HepG2 (cell line): ENCODE measurements at regions not wholly inside any gene's neighbourhood (a gene's known extent, or its start where the extent isn't known, plus 50 kb on each side); places are given as distances from the start of the nearest gene placed in this dataset.

Experiments used
- ATF3 ChIP-seq: sonication (generic); formaldehyde crosslinking; IDR thresholded peaks from 2 replicates; pipeline ENCODE4 v1.4.0; 2020; ENCODE audit warnings: missing genetic modification reagents
- CBX1 ChIP-seq: IDR thresholded peaks from one replicate; pipeline ENCODE4 v1.6.1; 2016; ENCODE audit warnings: antibody characterized with exemption, low read depth
- ELF3 ChIP-seq: IDR thresholded peaks from 2 replicates; pipeline ENCODE4 v1.6.1; 2016; ENCODE audit warnings: missing genetic modification reagents, missing compliant biosample characterization
- HINFP ChIP-seq: sonication (generic); formaldehyde crosslinking; IDR thresholded peaks from 2 replicates; pipeline ENCODE4 v1.4.0; 2020; ENCODE audit warnings: low read depth, mild to moderate bottlenecking, missing genetic modification reagents
- HNF4A ChIP-seq: sonication (generic); formaldehyde crosslinking; IDR thresholded peaks from 2 replicates; pipeline ENCODE4 v1.4.0; 2020; ENCODE audit warnings: missing genetic modification reagents
- MAX ChIP-seq: IDR thresholded peaks from 2 replicates; pipeline ENCODE4 v1.6.1; 2012; ENCODE audit warnings: inconsistent platforms
- MYC ChIP-seq: sonication (generic); formaldehyde crosslinking; IDR thresholded peaks from 2 replicates; pipeline ENCODE4 v1.9.0; 2021; ENCODE audit warnings: missing genetic modification reagents, borderline replicate concordance
- PATZ1 ChIP-seq: sonication (generic); formaldehyde crosslinking; IDR thresholded peaks from 2 replicates; pipeline ENCODE4 v1.4.0; 2020; ENCODE audit warnings: missing genetic modification reagents
- PRMT3 ChIP-seq: sonication (generic); formaldehyde crosslinking; IDR thresholded peaks from 2 replicates; pipeline ENCODE4 v1.8.1; 2022; ENCODE audit warnings: low read depth, mild to moderate bottlenecking, moderate library complexity, missing genetic modification reagents, borderline replicate concordance
- RNF219 ChIP-seq: sonication (generic); formaldehyde crosslinking; IDR thresholded peaks from 2 replicates; pipeline ENCODE4 v1.5.0; 2020; ENCODE audit warnings: mild to moderate bottlenecking, missing genetic modification reagents
- SALL1 ChIP-seq: sonication (generic); formaldehyde crosslinking; IDR thresholded peaks from 2 replicates; pipeline ENCODE4 v1.8.0; 2022; ENCODE audit warnings: mild to moderate bottlenecking, missing genetic modification reagents
- ZFP91 ChIP-seq: sonication (generic); formaldehyde crosslinking; IDR thresholded peaks from 2 replicates; pipeline ENCODE4 v1.9.0; 2022; ENCODE audit warnings: missing genetic modification reagents, mild to moderate bottlenecking, borderline replicate concordance
- ZNF503 ChIP-seq: sonication (generic); formaldehyde crosslinking; IDR thresholded peaks from 2 replicates; pipeline ENCODE4 v1.4.0; 2020; ENCODE audit warnings: missing genetic modification reagents
- ZNF614 ChIP-seq: IDR thresholded peaks from 2 replicates; pipeline ENCODE4 v1.6.1; 2018; ENCODE audit warnings: missing biosample characterization, missing genetic modification reagents, inconsistent platforms, borderline replicate concordance
- ZNF784 ChIP-seq: sonication (generic); formaldehyde crosslinking; IDR thresholded peaks from 2 replicates; pipeline ENCODE4 v1.5.1; 2020; ENCODE audit warnings: missing genetic modification reagents, mild to moderate bottlenecking, borderline replicate concordance

- TF ChIP-seq ZFP91, result 0 out of 2 replicates have a peak, but pooled peaks have one; percentile 25
- no peak for TF ChIP-seq PRMT3 (CRISPR knock-in tag)
- TF ChIP-seq ZNF784 (CRISPR knock-in tag), result no peak; the same call in 1 of the 2 replicates
- TF ChIP-seq ZNF503 (CRISPR knock-in tag), result 0 out of 2 replicates have a peak, but pooled peaks have one; percentile 12
- no peak for TF ChIP-seq RNF219
- TF ChIP-seq ZNF614 (CRISPR knock-in tag), result peak; percentile 83; the same call in 1 of the 2 replicates
- TF ChIP-seq ELF3 (CRISPR knock-in tag), result 0 out of 2 replicates have a peak, but pooled peaks have one; percentile 11
- 0 out of 2 replicates have a peak, but pooled peaks have one; percentile 18 for TF ChIP-seq MYC (CRISPR knock-in tag)
- TF ChIP-seq ATF3, result no peak
- no peak for TF ChIP-seq HINFP
- TF ChIP-seq PATZ1, result peak; percentile 68; the same call in 1 of the 2 replicates
- peak; percentile 67 for TF ChIP-seq SALL1 (CRISPR knock-in tag)
- TF ChIP-seq CBX1, result peak; percentile 41
- peak; percentile 44 for TF ChIP-seq HNF4A (CRISPR knock-in tag)
- peak; percentile 38; the same call in 1 of the 2 replicates for TF ChIP-seq MAX
Measured at GRCh38 chr6:137705160-137706082, 161.6 kb upstream of the TNFAIP3 start (continued).
